ENCODE measurements at regions not wholly inside any gene's neighbourhood (a gene's known extent, or its start where the extent isn't known, plus 50 kb on each side); places are given as distances from the start of the nearest gene placed in this dataset.

- no peak for TF ChIP-seq CTCF (conservative IDR thresholded peaks at IDR 0.05; ENCODE audit: low read depth, low read length)
- no peak for DNase-seq (ENCODE audit: low read depth)
- H3K4me3 ChIP-seq (ENCODE audit: low read depth, low read length): no peak overlapping the region
Observed at GRCh38 chr22:48750282-48750681, 1077.4 kb downstream of the BRD1 start.

GRCh38 chr22:48749555-48750227 lies 1078.0 kb downstream of the BRD1 start:
- no peak for DNase-seq (ENCODE audit: low read depth)
- H3K4me3 ChIP-seq (ENCODE audit: low read depth, low read length): no peak overlapping the region
- no peak for TF ChIP-seq CTCF (conservative IDR thresholded peaks at IDR 0.05; ENCODE audit: low read depth, low read length)

GRCh38 chr22:48748860-48749554 lies 1078.7 kb downstream of the BRD1 start:
- TF ChIP-seq CTCF (conservative IDR thresholded peaks at IDR 0.05; ENCODE audit: low read depth, low read length): no peak
- DNase-seq (ENCODE audit: low read depth): no peak
- H3K4me3 ChIP-seq (ENCODE audit: low read depth, low read length): no peak overlapping the region

- DNase-seq (ENCODE audit: low read depth): no peak
- TF ChIP-seq CTCF (conservative IDR thresholded peaks at IDR 0.05; ENCODE audit: low read depth, low read length): no peak
- no peak overlapping the region for H3K4me3 ChIP-seq (ENCODE audit: low read depth, low read length)
Observed at GRCh38 chr22:48748113-48748859, 1079.4 kb downstream of the BRD1 start.

- H3K4me3 ChIP-seq (ENCODE audit: low read depth, low read length): no peak overlapping the region
- TF ChIP-seq CTCF (conservative IDR thresholded peaks at IDR 0.05; ENCODE audit: low read depth, low read length): no peak
Observed at GRCh38 chr22:48746789-48747425, 1080.8 kb downstream of the BRD1 start.

GRCh38 chr22:48745842-48746788 lies 1081.6 kb downstream of the BRD1 start:
- no peak overlapping the region for H3K4me3 ChIP-seq (ENCODE audit: low read depth, low read length)
- no peak for DNase-seq (ENCODE audit: low read depth)
- TF ChIP-seq CTCF (conservative IDR thresholded peaks at IDR 0.05; ENCODE audit: low read depth, low read length): no peak

More at GRCh38 chr22:48746789-48747425, 1080.8 kb downstream of the BRD1 start:
- no peak for DNase-seq (ENCODE audit: low read depth)
